Breast epithelium (tissue), 4 donors: ENCODE measurements at regions not wholly inside any gene's neighbourhood (a gene's known extent, or its start where the extent isn't known, plus 50 kb on each side); places are given as distances from the start of the nearest gene placed in this dataset.

Source experiments
- DNase-seq, 2 donors: peaks; one replicate each; pipeline ENCODE4 v3.0.0-alpha.2; 2019; ENCODE audit warnings: low spot score in 2 of 2
- H3K27ac ChIP-seq, 2 donors: fragments of 200-600 bp; sonication (generic) in 1 of 2; one replicate each; pipeline ENCODE4 v1.5.1; 2016 to 2019; ENCODE audit warnings: mild to moderate bottlenecking in 1 of 2
- H3K27me3 ChIP-seq, 2 donors: fragments of 200-600 bp; sonication (generic) in 1 of 2; one replicate each; pipeline versions ENCODE4 v1.5.1 to v1.6.0; 2017 to 2019; ENCODE audit warnings: control low read depth in 1 of 2, mild to moderate bottlenecking in 1 of 2
- H3K36me3 ChIP-seq: fragments of 200-600 bp; one replicate; pipeline ENCODE4 v1.5.1; 2019
- H3K4me1 ChIP-seq, 2 donors: fragments of 200-600 bp; sonication (generic); one replicate each; pipeline ENCODE4 v1.5.1; 2016 to 2019; ENCODE audit warnings: control low read depth in 1 of 2
- H3K4me3 ChIP-seq, 3 donors: fragments of 200-600 bp; sonication (generic); 1 replicate in 2 of 3; 2 replicates in 1 of 3; pipeline ENCODE4 v1.5.1; 2016 to 2019; ENCODE audit warnings: mild to moderate bottlenecking in 3 of 3, moderate library complexity in 2 of 3
- H3K9me3 ChIP-seq, 2 donors: fragments of 200-600 bp; sonication (generic) in 1 of 2; one replicate each; pipeline ENCODE4 v1.5.1; 2016 to 2019; ENCODE audit warnings: control low read depth in 1 of 2
- CTCF ChIP-seq, 3 donors: fragments of 450-650 bp; IDR thresholded peaks; one replicate each; pipeline ENCODE4 v1.5.1; 2016 to 2017; ENCODE audit warnings: antibody characterized with exemption in 3 of 3, mild to moderate bottlenecking in 3 of 3, moderate library complexity in 3 of 3
- POLR2A ChIP-seq: fragments of 450-650 bp; IDR thresholded peaks from one replicate; pipeline ENCODE4 v1.6.1; 2016; ENCODE audit warnings: antibody characterized with exemption, mild to moderate bottlenecking, moderate library complexity
- POLR2AphosphoS5 ChIP-seq, 3 donors: sonication (generic); formaldehyde crosslinking; IDR thresholded peaks; one replicate each; pipeline ENCODE4 v1.6.1; 2017; ENCODE audit warnings: antibody characterized with exemption in 3 of 3
- intact Hi-C: fragments of 100-400 bp; cut with DNase I; formaldehyde crosslinking; loops from one replicate; pipeline ENCODE4 v1.15.1; 2023; ENCODE audit warnings: low total_unique reads

GRCh38 chr5:169398515-169398914 lies 97.6 kb upstream of the SLIT3 start:
- no peak overlapping the region for H3K27ac ChIP-seq
- no peak for DNase-seq
- H3K27me3 ChIP-seq = peaks cover 0 to 3% of the 10 kb centered on the region in 2 donors
- H3K4me3 ChIP-seq = no peak overlapping the region
- TF ChIP-seq POLR2AphosphoS5 (IDR thresholded peaks at IDR 0.05) (no peak), CTCF (IDR thresholded peaks at IDR 0.05) (no peak), POLR2A (no peak)
- intact Hi-C loops = no loop called here
- H3K36me3 ChIP-seq = no peaks in the 10 kb centered on the region
- H3K9me3 ChIP-seq = peaks cover 0 to 12% of the 10 kb centered on the region in 2 donors
- no peaks in the 10 kb centered on the region for H3K4me1 ChIP-seq

- Histone ChIP-seq H3K4me1 (no peaks in the 10 kb centered on the region), H3K4me3 (no peak overlapping the region), H3K9me3 (peaks cover 0 to 12% of the 10 kb centered on the region in 2 donors), H3K27me3 (peaks cover 0 to 3% of the 10 kb centered on the region in 2 donors), H3K36me3 (no peaks in the 10 kb centered on the region), H3K27ac (no peak overlapping the region)
- intact Hi-C loops = no loop called here
- DNase-seq = no peak
- no peak for TF ChIP-seq CTCF (IDR thresholded peaks at IDR 0.05)
- no peak for TF ChIP-seq POLR2AphosphoS5 (IDR thresholded peaks at IDR 0.05)
- TF ChIP-seq POLR2A = no peak
Measured at GRCh38 chr5:169395136-169395535, 94.2 kb upstream of the SLIT3 start.

GRCh38 chr5:169394371-169394770 lies 93.4 kb upstream of the SLIT3 start:
- peaks cover 0 to 12% of the 10 kb centered on the region in 2 donors for H3K9me3 ChIP-seq
- H3K36me3 ChIP-seq = no peaks in the 10 kb centered on the region
- no peaks in the 10 kb centered on the region for H3K4me1 ChIP-seq
- H3K27me3 ChIP-seq = peaks cover 0 to 3% of the 10 kb centered on the region in 2 donors
- DNase-seq = no peak
- no peak overlapping the region for H3K27ac ChIP-seq
- no peak for TF ChIP-seq POLR2A
- no peak for TF ChIP-seq POLR2AphosphoS5 (IDR thresholded peaks at IDR 0.05)
- TF ChIP-seq CTCF (IDR thresholded peaks at IDR 0.05) = no peak
- H3K4me3 ChIP-seq = no peak overlapping the region
- intact Hi-C loops = no loop called here

GRCh38 chr5:169393907-169394306 lies 93.0 kb upstream of the SLIT3 start:
- intact Hi-C loops = no loop called here
- H3K4me3 ChIP-seq = no peak overlapping the region
- H3K36me3 ChIP-seq = no peaks in the 10 kb centered on the region
- H3K27ac ChIP-seq = no peak overlapping the region
- TF ChIP-seq POLR2A (no peak), CTCF (IDR thresholded peaks at IDR 0.05) (no peak), POLR2AphosphoS5 (IDR thresholded peaks at IDR 0.05) (no peak)
- H3K9me3 ChIP-seq = peaks cover 0 to 12% of the 10 kb centered on the region in 2 donors
- no peaks in the 10 kb centered on the region for H3K4me1 ChIP-seq
- H3K27me3 ChIP-seq = peaks cover 0 to 3% of the 10 kb centered on the region in 2 donors
- no peak for DNase-seq

- no peak for TF ChIP-seq POLR2AphosphoS5 (IDR thresholded peaks at IDR 0.05)
Measured at GRCh38 chr5:169390265-169390664, 89.3 kb upstream of the SLIT3 start.

GRCh38 chr5:169389318-169389717 lies 88.4 kb upstream of the SLIT3 start:
- intact Hi-C loops = no loop called here
- Histone ChIP-seq H3K4me3 (no peak overlapping the region), H3K4me1 (no peaks in the 10 kb centered on the region), H3K9me3 (no peaks in the 10 kb centered on the region), H3K27me3 (no peaks in the 10 kb centered on the region), H3K27ac (no peak overlapping the region), H3K36me3 (no peaks in the 10 kb centered on the region)
- DNase-seq = no peak
- TF ChIP-seq CTCF (IDR thresholded peaks at IDR 0.05) (no peak), POLR2AphosphoS5 (IDR thresholded peaks at IDR 0.05) (no peak), POLR2A (no peak)

More at GRCh38 chr5:169390265-169390664, 89.3 kb upstream of the SLIT3 start:
- Histone ChIP-seq H3K4me3 (no peak overlapping the region), H3K36me3 (no peaks in the 10 kb centered on the region), H3K27ac (no peak overlapping the region), H3K9me3 (no peaks in the 10 kb centered on the region), H3K4me1 (no peaks in the 10 kb centered on the region), H3K27me3 (peaks cover 0 to 3% of the 10 kb centered on the region in 2 donors)
- DNase-seq = no peak
- intact Hi-C loops = no loop called here
